HG03432 (cell line): ENCODE measurements at regions not wholly inside any gene's neighbourhood (a gene's known extent, or its start where the extent isn't known, plus 50 kb on each side); places are given as distances from the start of the nearest gene placed in this dataset.
"Not testable (repeated sequence)": the region's sequence is repeated elsewhere in the genome, so short reads cannot be mapped to it uniquely, and the experiment has no call there.

Experiments used
- ATAC-seq: cut with Tn5 transposase; IDR thresholded peaks from one replicate; pipeline ENCODE4 v1.9.1; 2021; ENCODE audit warnings: mild to moderate bottlenecking, moderate library complexity; ENCODE audit not compliant: unreplicated experiment

DNA sequence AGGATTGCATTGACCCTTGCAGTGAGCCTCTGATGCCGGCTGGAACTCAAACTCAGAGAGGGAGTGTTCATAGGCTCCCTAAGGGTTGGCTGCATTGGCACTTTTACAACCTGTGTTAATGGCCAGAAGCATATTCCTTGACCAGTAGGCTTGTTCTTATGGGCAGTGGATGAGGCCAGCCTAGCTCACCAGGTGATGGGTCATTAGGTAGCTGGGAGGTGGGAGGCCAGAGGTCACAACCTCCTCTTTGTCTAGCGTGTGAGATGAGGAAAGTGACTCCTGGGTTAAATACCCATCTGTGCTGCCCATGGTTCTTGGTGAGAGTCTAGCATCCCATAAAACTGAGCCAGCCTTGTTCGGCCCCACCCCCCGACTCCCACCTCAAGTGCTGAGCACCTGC is 275.7 kb upstream of the CTNNB1 start:
- ATAC-seq = no peak

DNA sequence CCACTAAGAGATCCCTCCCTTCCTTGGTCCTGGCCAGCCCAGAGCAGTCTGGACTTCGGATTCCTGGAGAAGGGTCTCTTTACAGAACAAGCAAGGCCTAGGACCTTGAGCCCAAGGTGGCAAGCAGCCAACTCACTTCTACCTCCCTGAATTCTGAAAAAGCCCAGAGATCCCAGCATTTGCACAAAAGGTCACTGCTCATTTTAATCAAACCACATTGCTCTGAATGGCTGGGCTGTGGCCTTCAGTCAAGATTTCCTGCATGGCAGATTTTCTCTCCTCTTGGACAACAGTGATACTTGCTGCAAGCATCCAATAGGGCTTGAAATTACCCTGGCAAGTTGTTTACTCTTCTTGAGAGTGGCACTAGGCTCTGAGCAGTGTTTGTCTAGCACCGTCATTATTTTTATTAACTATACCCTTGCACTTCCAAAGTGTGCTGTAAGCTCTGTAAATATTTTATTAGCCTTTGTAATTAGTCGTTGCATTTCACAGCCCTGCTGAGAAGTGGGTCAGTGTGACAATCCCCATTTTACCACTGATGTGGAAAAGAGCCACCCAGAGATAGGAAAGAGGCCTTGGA is 274.7 kb upstream of the CTNNB1 start:
- ATAC-seq = no peak

DNA sequence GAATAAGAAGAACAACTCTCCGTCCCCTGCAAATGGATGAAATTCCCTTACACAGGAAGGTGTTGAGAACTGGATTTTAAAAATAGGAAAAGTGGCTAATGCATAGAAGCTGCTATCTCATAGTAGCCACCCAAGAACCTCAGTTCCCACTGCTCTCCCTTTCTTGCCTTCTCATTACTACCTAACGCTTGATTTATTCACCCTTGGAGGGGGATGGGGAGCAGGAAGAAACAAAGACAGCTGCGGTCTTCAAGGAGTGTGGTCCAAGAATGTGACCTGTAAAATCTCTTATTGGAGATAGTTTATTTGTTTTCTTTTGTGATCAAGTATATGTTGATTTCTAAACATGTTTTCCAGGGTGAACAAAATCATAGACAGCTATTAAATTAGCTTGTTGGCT is 274.1 kb upstream of the CTNNB1 start:
- no peak for ATAC-seq

DNA sequence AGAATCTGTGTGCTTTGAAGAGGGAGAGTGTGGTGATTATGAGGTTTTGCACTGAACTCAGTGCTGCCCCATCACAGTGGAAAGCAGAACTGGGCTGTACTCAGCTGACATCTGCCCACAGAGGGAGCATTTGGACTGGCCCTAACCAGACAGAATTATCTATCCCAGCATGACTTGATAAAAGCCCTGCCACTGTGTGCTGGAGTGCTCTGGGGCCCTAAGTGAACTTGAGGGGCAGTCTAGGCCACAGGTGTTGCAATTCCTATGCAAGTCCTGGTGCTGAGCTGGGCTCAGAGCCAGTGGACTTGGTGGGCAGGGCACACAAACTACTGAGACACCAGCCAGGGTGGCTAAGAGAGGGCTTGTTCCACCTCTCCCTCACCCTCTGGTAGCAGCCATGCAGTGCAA is 269.2 kb upstream of the CTNNB1 start:
- no peak for ATAC-seq

DNA sequence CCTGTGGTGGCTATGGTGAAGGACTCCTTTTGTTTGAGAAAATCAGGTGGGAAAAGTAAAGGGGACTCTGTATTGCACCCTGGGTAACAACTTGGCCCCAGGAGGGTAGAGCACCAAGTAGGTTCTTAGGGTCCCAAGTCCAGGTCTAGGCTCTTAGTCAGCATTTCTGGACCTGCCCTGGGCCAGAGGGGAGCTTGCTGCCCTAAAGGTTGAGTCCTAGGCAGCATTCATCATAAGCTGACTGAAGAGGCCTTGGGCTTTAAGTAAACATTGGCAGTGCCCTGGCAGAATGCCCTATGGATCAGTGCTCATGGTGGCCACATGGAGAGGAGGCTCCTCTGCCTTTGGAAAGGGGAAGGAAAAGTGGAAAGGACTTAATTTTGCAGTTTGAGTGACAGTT is 268.5 kb upstream of the CTNNB1 start:
- no peak for ATAC-seq

DNA sequence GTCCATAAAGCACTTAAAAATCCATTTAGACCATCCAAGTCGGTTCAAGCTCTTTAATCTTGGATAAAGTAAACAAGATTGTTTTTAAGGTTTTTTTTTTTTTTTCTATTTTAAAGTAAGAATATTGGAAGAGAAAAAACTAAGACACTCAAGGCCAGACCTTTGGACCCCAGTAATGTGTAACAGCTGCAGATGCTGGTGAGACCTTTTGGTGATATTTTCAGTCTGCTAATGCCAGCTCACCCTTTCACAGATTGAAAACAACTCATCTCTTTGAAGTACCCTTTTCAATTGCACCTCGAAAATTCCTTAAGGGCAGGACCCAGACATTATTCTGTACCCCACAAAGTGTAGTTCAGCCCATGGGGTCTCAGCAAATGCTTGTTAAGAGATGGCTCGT is 260.7 kb upstream of the CTNNB1 start:
- ATAC-seq = no peak

DNA sequence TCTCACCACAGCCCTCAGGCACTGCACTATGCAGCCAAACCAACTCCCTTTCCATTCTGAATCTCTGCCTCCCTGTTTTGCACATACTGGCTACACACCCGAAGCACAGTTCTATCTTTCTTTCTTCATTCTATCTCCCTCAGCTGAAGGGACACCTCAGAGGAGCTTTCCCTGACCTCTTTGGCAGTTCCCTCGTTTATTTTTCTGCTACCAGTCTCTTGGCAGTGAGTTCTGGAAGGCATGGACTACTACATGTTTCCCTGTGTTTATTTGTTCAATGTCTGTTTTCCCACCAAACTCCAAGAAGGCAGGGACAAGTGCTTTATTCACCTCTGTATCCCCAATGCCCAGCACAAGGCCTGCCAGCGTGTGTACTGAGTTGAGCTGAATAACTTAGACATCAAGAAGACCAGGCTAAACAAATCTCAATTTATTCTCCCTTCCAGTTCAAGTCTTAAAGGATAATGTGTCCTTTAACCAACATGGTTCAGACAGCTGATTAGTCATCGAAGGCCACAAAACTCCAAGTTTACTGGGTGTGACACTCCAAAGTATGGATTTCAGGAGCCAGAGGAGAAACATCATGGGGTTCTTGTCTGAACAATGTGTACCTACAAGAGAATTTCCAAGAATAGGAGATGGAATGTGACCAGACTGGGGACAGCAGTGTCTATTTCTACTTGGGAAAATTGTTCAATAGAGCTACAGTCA is 260.1 kb upstream of the CTNNB1 start:
- ATAC-seq = no peak

DNA sequence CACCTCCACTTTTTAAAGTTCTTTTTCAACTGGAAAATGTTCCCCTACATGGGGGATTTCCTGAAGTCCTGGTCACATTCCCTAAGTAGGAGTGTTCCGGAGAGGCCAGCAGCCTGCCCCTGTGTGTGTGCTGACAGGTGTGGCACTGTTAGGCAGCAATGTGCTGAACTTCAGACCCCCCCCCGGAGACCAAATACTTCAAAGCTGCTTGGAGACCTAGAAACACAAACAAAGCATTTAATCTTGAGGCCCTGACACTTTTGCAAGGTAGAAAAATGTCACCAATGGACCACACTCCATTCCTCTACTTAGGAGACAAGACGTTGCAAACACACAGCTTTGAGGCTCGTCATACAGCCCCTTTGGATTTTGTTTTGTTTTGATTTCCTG is 259.6 kb upstream of the CTNNB1 start:
- no peak for ATAC-seq

DNA sequence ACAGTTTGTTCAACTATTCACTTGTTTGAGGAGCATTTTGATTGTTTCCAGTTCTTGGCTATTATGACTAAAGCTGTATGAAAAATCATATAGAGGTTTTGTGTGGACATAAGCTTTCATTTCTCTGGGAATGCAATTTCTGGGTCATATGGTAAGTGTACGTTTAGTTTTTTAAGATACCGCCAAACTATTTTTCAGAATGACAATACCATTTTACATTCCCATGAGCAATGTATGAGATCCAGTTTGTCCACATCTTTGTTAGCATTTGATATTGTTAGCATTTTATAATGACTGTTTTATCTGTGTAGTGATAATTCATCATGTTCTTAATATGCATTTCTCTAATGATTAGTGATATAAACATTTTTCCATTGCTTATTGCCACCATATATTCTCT is 258.7 kb upstream of the CTNNB1 start:
- no peak for ATAC-seq

DNA sequence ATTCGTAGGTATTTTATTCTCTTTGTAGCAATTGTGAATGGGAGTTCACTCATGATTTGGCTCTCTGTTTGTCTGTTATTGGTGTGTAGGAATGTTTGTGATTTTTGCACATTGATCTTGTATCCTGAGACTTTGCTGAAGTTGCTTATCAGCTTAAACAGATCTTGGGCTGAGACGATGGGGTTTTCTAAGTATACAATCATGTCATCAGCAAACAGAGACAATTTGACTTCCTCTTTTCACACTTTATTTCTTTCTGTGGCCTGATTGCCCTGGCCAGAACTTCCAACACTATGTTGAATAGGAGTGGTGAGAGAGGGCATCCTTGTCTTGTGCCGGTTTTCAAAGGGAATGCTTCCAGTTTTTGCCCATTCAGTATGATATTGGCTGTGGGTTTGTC is 252.3 kb upstream of the CTNNB1 start:
- ATAC-seq = not testable (repeated sequence)

DNA sequence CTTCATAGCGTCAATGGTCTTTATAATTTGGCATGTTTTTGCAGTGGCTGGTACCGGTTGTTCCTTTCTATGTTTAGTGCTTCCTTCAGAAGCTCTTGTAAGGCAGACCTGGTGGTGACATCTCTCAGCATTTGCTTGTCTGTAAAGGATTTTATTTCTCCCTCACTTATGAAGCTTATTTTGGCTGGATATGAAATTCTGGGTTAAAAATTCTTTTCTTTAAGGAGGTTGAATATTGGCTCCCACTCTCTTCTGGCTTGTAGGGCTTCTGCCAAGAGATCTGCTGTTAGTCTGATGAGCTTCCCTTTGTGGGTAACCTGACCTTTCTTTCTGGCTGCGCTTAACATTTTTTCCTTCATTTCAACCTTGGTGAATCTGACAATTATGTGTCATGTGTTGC is 250.0 kb upstream of the CTNNB1 start:
- ATAC-seq = not testable (repeated sequence)

DNA sequence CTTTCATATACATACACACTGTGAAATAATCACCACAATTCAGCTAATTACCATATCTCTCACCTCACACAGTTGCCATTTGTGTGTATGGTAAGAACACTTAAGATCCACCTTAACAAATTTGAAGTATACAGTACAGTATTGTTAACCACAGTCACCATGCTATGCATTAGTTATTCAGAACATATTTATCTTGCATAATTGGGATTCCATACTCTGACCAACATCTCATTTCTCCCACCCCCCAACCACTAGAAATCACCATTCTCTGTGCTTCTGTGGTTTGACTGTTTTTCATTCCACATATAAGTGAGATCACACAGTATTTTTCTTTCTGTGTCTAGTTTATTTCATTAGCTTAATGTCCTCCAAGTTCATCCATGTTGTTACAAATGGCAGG is 247.7 kb upstream of the CTNNB1 start:
- ATAC-seq = no peak

DNA sequence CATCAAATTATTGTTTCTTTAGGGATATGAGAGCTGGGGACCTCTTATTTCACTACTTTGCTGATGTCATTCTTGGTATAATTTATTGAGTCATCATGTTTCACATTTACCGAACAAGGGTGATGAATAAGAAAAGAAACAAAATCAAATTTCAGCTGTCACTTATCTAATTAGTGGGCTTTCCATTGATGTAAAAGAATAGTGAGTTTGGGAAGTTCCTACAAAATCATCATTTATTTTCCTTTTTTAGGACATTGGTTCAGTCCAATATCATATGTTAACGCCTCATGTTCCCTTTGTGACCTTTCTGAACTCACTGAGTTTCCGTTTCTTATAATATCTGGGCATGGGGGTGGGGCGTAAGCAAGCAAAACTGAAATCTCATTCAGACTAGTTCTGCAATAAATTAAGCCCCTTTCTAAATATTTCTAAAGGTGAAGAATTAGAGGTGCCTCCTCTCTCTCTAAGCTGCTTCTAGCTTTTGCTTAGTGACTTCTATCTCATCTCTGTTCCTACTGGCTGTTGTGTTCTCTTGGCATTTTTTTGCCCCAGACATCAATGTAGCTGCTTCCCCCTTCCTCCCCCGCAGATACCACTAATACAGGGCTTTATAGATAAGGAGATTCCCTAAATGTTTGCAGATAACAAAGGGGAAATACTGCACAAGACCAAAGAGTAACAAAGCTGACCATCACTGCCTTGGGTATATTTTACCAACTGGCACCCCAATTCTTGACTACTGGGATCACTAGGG is 238.0 kb upstream of the CTNNB1 start:
- no peak for ATAC-seq

DNA sequence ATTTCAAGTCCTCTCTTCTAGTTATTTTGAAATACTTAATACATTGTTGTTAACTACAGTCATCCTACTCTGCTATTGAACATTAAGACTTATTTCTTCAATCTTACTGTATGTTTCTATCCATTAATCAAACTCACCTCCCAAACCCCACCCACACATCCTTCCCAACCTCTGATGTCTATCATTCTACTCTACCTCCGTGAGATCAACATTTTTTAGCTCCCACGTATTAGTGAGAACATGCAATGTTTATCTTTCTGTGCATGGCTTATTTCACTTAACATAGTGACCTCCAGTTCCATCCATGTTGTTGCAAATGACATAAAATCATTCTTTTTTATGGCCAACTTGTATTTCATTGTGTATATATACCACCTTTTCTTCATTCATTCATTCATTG is 236.6 kb upstream of the CTNNB1 start:
- ATAC-seq = no peak

DNA sequence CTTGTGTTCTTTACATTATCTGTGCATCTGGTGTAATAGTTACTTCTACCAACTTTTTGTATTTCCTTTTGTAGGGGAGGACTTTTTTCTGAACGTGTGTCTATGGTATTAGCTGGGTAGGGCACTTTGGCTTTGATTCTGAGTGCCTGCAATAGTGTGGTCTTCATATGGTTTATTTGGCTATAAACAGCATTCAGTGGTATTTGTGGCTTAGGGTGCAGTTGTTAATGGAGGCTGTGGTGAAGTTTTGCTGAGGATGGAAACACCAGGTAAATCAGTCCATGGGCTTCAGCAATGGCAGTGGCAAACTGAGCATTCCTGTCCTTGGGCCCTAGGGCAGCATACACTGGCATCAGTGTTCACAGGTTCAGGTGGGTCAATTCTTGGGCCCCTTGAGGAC is 230.6 kb upstream of the CTNNB1 start:
- ATAC-seq = no peak

DNA sequence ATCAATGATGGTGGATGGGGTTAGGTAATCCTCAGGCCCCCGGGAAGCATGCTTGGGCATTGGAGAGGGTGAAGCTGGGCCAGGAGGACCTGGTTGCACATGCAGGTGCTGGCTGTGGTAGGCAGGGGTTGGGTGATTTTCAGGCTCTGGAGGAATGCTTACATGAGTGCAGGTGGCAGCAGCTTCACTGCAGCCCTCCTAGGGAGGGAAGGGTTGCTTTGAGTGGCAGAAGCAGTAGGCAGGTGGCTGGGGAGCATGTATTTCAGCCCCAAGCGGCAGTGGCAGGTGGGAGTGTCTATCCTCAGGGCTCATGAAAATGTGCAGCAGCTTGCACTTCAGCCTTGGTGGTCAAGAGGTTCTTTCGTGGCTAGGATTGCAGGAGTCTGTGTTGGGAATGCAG is 230.0 kb upstream of the CTNNB1 start:
- no peak for ATAC-seq

DNA sequence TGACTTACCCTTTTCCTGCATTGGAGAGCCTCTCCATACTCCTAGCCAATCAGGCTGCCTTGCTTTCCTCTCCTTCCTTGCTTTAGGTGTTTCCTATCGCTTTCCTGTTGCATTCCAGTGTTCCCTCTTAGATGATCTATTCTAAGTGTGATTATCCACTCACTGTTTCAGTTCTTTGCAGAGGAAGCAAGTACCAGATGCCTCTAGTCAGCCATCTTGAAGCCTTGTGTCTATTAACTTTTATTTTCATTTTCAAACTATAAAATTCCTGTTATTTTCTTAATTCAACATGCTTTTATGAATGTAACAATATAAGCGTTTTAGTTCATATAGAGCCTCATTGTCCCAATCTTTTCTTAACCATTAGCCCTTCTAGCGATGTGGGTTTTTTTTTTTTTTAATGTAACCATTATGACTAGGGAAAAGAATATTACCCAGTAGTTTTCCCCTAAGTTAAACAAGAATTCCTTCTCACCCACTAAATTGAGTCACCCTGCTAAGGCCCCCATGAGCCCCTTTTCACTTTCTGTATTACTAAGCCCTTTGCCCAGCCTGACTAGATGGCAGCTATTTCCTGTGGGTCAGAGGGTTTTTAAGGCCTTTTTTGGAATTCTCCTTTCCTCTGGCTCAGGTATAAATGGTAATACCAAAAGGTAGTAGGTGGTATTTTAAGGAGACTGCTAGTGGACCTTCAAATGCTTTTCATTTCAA is 229.4 kb upstream of the CTNNB1 start:
- no peak for ATAC-seq

DNA sequence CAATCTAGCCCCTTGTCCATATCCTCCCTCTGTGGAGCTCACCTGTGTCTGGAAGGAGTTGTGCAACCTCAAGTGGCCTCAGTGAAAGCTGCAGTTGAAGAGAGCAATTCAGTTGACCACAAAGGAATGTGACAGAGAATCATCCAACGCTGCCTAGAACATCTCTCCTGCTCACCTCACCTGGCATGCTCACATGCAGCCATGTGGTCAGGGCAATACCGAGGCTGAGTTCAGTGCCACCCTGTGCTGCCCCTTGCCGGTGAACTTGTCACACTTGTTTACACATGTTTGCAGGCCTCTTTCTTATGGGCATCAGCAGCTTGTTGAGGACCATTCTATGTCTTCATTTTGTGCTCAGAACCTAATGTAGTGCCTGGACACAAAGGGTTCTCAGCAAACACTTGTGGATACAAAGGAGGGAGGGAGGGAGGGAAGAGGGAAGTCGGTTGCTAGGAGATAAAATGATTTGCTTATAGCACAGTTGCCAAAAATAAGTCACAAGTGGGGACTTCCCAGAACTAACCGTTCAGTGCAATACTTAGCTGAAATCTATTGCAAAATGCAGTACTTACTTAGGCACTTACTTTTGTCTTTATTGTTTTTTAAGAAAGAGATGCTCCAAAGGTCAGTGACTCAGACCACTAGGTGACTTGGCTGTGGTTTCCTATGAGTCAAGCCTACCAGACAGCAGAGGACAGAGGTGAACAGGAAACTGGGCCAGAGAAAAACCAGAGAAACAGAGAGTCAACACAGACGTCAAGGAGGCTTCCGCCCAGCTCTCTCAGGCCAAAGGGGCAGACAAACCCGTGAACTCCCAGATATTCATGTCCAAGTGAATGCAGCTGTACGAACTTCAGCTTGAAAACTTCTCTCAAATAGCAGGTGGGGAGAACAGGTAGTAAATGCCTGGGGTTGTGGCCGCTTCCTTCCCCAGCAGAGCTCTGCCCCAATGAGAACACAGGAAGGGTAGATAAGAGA is 227.8 kb upstream of the CTNNB1 start:
- peak; percentile 98 for ATAC-seq

DNA sequence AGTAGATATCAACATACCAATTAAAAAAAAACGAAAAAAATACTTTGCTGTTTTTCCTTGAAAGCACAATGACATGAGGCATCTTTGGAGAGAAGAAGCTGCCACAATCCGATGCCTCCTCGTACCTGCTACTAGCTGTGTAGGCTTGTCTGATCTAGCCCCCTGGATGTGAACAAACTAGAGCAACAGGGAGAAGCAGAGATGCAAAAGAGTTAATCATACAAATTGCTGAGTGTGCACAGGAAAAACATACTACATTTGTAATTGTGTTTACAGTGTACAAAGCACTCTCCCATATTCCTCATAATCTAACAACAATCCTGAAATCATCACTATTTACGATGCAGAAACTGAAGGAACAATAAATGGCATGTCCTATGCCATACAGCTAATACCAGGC is 227.0 kb upstream of the CTNNB1 start:
- no peak for ATAC-seq

DNA sequence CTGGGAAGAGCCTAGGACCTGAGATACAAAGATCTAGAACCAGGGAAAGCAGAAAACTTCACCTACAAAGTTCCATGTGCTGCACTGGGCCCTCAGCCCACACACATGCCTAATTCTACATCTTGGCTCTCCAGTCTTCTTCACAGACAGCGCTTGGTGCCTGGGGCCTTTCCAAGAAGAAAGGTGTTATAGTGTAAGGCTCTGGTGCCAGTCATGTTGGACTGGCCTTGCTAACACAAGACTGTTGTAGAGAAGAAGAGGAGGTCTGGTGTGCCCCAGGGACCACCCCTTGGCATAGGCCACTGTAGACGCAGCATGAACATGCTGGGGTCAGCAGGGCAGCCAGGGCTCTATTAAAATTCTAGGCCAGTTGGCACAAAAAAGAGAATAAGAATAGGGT is 226.2 kb upstream of the CTNNB1 start:
- ATAC-seq = no peak

DNA sequence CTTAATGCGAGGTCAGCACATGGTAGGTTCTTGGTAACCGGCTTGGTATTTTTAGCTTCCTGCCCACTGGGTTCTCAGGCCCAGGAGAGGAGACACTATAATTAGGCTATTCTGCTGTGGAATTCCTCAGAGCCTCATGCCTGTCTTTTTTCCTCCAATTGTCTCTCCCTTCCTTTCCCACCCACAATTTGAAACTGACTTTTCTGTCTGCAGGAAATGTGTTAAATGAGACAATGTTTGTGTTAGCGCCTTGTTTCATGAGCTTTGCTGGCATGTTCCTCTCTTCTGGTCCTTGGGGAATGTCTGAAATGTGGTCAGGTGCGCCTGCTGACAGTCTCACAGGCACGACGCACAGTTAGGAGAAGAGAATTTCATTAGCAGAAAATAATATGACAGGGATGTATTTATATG is 223.6 kb upstream of the CTNNB1 start:
- no peak for ATAC-seq
